HEK293 (cell line): ENCODE measurements at regions not wholly inside any gene's neighbourhood (a gene's known extent, or its start where the extent isn't known, plus 50 kb on each side); places are given as distances from the start of the nearest gene placed in this dataset.

Experiments
- CTCF ChIA-PET: fragments of 350-600 bp; formaldehyde crosslinking; extraction: SDS; loops from one replicate; lab custom pipeline; 2021; ENCODE audit warnings: antibody characterized with exemption; lab: Yijun Ruan, JAX
- POLR2A ChIA-PET: fragments of 300-600 bp; formaldehyde crosslinking; extraction: SDS; loops from one replicate; lab custom pipeline; 2020; ENCODE audit warnings: antibody characterized with exemption, inconsistent platforms; lab: Yijun Ruan, JAX
- H3K27ac ChIP-seq: fragments of 200-500 bp; sonication (Bioruptor generic); 2 replicates; pipeline ENCODE4 v1.5.1; 2014; ENCODE audit warnings: low read depth, low read length, control low read depth, inconsistent platforms; ENCODE audit errors: extremely low read depth
- H3K36me3 ChIP-seq, 2 experiments: fragments of 200-500 bp in 1 of 2; sonication (Bioruptor generic) in 1 of 2; 1 replicate in 1 of 2; 2 replicates in 1 of 2; pipeline ENCODE4 v1.5.1; 2014 to 2017; ENCODE audit warnings: inconsistent platforms in 2 of 2, low read length in 2 of 2; ENCODE audit not compliant: control insufficient read depth in 2 of 2, insufficient read depth in 1 of 2
- H3K4me1 ChIP-seq: fragments of 200-500 bp; sonication (Bioruptor generic); 2 replicates; pipeline ENCODE4 v1.5.1; 2014; ENCODE audit warnings: mild to moderate bottlenecking, low read length, inconsistent platforms; ENCODE audit not compliant: control insufficient read depth, insufficient read depth
- H3K4me3 ChIP-seq: 2 replicates; pipeline ENCODE4 v1.5.1; 2011; ENCODE audit warnings: low read depth, mild to moderate bottlenecking, control low read depth, low read length, moderate library complexity
- H3K9me3 ChIP-seq: fragments of 200-500 bp; sonication (Bioruptor generic); 2 replicates; pipeline ENCODE4 v1.5.1; 2014; ENCODE audit warnings: low read depth, low read length, inconsistent platforms; ENCODE audit not compliant: control insufficient read depth, insufficient read depth
- IKZF3 ChIP-seq: fragments of 450-650 bp; IDR thresholded peaks from 2 replicates; pipeline ENCODE4 v1.5.0; 2018; ENCODE audit warnings: missing biosample characterization, mild to moderate bottlenecking, missing genetic modification characterization, moderate library complexity
- SALL2 ChIP-seq: fragments of 450-650 bp; formaldehyde crosslinking; IDR thresholded peaks from 2 replicates; pipeline ENCODE4 v1.5.0; 2017; ENCODE audit warnings: missing biosample characterization, mild to moderate bottlenecking, missing genetic modification characterization, borderline replicate concordance
- SP7 ChIP-seq: fragments of 450-650 bp; formaldehyde crosslinking; IDR thresholded peaks from 2 replicates; pipeline ENCODE4 v1.5.1; 2016; ENCODE audit warnings: missing biosample characterization, missing genetic modification characterization
- TRIM28 ChIP-seq: IDR thresholded peaks from 2 replicates; pipeline ENCODE4 v1.6.1; 2011; ENCODE audit warnings: low read length, control low read depth, borderline replicate concordance
- ZBTB11 ChIP-seq: fragments of 450-650 bp; formaldehyde crosslinking; conservative IDR thresholded peaks from 2 replicates; pipeline ENCODE4 v1.5.1; 2016; ENCODE audit warnings: low read depth, missing biosample characterization, missing genetic modification characterization
- ZBTB21 ChIP-seq: fragments of 450-650 bp; formaldehyde crosslinking; IDR thresholded peaks from 2 replicates; pipeline ENCODE4 v1.5.1; 2017; ENCODE audit warnings: missing biosample characterization, missing genetic modification characterization
- ZFP3 ChIP-seq: fragments of 450-650 bp; formaldehyde crosslinking; IDR thresholded peaks from 2 replicates; pipeline ENCODE4 v1.5.1; 2016; ENCODE audit warnings: low read depth, missing biosample characterization, missing genetic modification characterization
- ZNF133 ChIP-seq: fragments of 450-650 bp; formaldehyde crosslinking; IDR thresholded peaks from 2 replicates; pipeline ENCODE4 v1.5.1; 2016; ENCODE audit warnings: missing biosample characterization, missing genetic modification characterization
- ZNF530 ChIP-seq: fragments of 450-650 bp; formaldehyde crosslinking; IDR thresholded peaks from 2 replicates; pipeline ENCODE4 v1.5.1; 2016; ENCODE audit warnings: low read depth, missing biosample characterization, missing genetic modification characterization
- ZNF548 ChIP-seq: fragments of 450-650 bp; formaldehyde crosslinking; IDR thresholded peaks from 2 replicates; pipeline ENCODE4 v1.5.1; 2016; ENCODE audit warnings: missing biosample characterization, missing genetic modification characterization
- ZNF701 ChIP-seq: fragments of 450-650 bp; formaldehyde crosslinking; IDR thresholded peaks from 2 replicates; pipeline ENCODE4 v1.5.1; 2016; ENCODE audit warnings: missing biosample characterization, missing genetic modification characterization
- TF ChIP-seq, protein P1 (sequence below): fragments of 450-650 bp; formaldehyde crosslinking; IDR thresholded peaks from 2 replicates; pipeline ENCODE4 v1.5.1; 2017; ENCODE audit warnings: missing biosample characterization, missing genetic modification characterization
- TF ChIP-seq, protein P2 (sequence below): fragments of 450-650 bp; formaldehyde crosslinking; IDR thresholded peaks from 2 replicates; pipeline ENCODE4 v1.5.1; 2016; ENCODE audit warnings: missing biosample characterization, missing genetic modification characterization
- TF ChIP-seq, protein P3 (sequence below): fragments of 450-650 bp; formaldehyde crosslinking; IDR thresholded peaks from 2 replicates; pipeline ENCODE4 v1.5.1; 2016; ENCODE audit warnings: missing biosample characterization, missing genetic modification characterization, borderline replicate concordance

- TF ChIP-seq, protein P1, sequence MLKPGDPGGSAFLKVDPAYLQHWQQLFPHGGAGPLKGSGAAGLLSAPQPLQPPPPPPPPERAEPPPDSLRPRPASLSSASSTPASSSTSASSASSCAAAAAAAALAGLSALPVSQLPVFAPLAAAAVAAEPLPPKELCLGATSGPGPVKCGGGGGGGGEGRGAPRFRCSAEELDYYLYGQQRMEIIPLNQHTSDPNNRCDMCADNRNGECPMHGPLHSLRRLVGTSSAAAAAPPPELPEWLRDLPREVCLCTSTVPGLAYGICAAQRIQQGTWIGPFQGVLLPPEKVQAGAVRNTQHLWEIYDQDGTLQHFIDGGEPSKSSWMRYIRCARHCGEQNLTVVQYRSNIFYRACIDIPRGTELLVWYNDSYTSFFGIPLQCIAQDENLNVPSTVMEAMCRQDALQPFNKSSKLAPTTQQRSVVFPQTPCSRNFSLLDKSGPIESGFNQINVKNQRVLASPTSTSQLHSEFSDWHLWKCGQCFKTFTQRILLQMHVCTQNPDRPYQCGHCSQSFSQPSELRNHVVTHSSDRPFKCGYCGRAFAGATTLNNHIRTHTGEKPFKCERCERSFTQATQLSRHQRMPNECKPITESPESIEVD = no peak
- TF ChIP-seq ZBTB21 (tag by site-specific recombination) (no peak), SALL2 (tag by site-specific recombination) (no peak), ZFP3 (tag by site-specific recombination) (no peak), SP7 (no peak), ZNF530 (no peak), ZNF133 (no peak)
- TF ChIP-seq, protein P2, sequence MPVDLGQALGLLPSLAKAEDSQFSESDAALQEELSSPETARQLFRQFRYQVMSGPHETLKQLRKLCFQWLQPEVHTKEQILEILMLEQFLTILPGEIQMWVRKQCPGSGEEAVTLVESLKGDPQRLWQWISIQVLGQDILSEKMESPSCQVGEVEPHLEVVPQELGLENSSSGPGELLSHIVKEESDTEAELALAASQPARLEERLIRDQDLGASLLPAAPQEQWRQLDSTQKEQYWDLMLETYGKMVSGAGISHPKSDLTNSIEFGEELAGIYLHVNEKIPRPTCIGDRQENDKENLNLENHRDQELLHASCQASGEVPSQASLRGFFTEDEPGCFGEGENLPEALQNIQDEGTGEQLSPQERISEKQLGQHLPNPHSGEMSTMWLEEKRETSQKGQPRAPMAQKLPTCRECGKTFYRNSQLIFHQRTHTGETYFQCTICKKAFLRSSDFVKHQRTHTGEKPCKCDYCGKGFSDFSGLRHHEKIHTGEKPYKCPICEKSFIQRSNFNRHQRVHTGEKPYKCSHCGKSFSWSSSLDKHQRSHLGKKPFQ (tag by site-specific recombination) = no peak
- TF ChIP-seq, protein P3, sequence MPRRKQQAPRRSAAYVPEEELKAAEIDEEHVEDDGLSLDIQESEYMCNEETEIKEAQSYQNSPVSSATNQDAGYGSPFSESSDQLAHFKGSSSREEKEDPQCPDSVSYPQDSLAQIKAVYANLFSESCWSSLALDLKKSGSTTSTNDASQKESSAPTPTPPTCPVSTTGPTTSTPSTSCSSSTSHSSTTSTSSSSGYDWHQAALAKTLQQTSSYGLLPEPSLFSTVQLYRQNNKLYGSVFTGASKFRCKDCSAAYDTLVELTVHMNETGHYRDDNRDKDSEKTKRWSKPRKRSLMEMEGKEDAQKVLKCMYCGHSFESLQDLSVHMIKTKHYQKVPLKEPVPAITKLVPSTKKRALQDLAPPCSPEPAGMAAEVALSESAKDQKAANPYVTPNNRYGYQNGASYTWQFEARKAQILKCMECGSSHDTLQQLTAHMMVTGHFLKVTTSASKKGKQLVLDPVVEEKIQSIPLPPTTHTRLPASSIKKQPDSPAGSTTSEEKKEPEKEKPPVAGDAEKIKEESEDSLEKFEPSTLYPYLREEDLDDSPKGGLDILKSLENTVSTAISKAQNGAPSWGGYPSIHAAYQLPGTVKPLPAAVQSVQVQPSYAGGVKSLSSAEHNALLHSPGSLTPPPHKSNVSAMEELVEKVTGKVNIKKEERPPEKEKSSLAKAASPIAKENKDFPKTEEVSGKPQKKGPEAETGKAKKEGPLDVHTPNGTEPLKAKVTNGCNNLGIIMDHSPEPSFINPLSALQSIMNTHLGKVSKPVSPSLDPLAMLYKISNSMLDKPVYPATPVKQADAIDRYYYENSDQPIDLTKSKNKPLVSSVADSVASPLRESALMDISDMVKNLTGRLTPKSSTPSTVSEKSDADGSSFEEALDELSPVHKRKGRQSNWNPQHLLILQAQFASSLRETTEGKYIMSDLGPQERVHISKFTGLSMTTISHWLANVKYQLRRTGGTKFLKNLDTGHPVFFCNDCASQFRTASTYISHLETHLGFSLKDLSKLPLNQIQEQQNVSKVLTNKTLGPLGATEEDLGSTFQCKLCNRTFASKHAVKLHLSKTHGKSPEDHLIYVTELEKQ (tag by site-specific recombination) = no peak
Observed at GRCh38 chr17:72476575-72476986, 355.8 kb downstream of the SOX9 start (continued).

- TF ChIP-seq ZBTB11 (tag by site-specific recombination) (no peak), IKZF3 (tag by site-specific recombination) (no peak), ZNF701 (no peak), ZNF548 (no peak), TRIM28 (no peak)
- TF ChIP-seq, all 188 proteins: peak for 0
- ChIA-PET POLR2A (no interaction called here), CTCF (interaction anchor here (0.6 to 0.7 kb wide), 2 partner anchors 46 to 551 kb away, joined by 3 read pairs; no protein-coding TSS in a partner anchor)
- H3K4me1 ChIP-seq = no peaks in the 10 kb centered on the region; the same call in 1 of the 2 replicates
- H3K36me3 ChIP-seq = no peaks in the 10 kb centered on the region
- no peaks in the 10 kb centered on the region; the same call in 1 of the 2 replicates for H3K9me3 ChIP-seq
- no peak overlapping the region for H3K27ac ChIP-seq
- no peak overlapping the region for H3K4me3 ChIP-seq
Observed at GRCh38 chr17:72477491-72477890, 356.7 kb downstream of the SOX9 start.
